HL-60/S4 (cell line): ENCODE measurements at regions not wholly inside any gene's neighbourhood (a gene's known extent, or its start where the extent isn't known, plus 50 kb on each side); places are given as distances from the start of the nearest gene placed in this dataset.
"Not testable (repeated sequence)": the region's sequence is repeated elsewhere in the genome, so short reads cannot be mapped to it uniquely, and the experiment has no call there.

Source experiments
- in situ Hi-C: fragments of 300-500 bp; cut with MboI; formaldehyde crosslinking; loops from 2 replicates; pipeline ENCODE4 v1.14.3; 2022; ENCODE audit warnings: low sequenced_read_pairs

DNA sequence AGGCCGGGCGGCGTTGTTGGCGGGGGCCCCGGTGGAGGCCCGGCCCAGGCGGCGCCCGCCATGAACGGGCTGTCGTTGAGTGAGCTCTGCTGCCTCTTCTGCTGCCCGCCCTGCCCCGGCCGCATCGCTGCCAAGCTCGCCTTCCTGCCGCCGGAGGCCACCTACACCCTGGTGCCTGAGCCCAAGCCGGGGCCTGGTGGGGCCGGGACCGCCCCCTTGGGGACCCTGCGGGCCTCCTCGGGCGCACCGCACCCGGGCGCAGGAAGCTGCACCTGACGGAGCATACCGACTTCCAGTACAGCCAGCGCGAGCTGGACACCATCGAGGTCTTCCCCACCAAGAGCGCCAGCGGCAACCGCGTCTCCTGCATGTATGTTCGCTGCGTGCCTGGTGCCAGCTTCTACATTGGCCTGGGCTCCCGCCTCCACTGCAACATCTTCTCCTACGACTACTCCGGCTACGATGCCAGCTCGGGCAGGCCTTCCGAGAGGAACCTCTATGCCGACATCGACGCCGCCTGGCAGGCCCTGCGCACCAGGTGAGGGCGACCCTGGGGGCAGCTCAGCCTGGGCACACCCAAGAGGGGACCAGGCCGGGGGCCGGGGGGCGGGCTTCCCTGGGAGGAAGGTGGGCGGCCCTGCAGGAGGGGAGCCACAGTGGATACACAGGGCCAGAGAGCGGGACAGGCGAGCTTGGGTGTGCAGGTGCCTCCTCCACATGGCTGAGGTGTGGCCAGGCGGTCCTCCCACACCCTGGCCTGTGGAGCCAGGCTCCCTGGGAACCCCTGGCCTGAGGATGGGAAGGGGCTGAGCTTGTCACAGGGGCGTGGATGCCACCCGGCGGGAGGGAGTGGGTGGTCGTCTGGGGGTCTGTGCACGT lies 201.6 kb downstream of the USP22 start:
- in situ Hi-C loops = not testable (repeated sequence)

DNA sequence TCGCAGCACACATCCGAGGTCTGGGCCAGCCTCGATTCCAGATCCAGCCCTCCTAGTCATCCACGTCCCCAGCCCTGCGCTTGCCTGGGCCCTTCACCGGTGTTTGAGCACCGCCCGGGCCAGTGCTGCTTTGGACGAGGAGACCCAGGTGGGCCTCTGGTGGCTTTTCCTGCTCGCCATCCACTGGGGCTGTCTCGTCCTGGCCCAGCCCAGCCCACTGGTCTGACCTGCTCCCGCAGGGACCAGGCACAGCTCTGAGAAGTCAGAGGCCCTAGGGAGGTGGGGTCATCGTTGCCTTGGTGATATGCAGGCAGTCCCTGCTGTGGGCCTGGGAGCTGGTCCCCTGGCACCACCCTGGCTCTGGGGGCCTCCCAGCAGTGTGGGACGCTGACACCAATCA lies 200.8 kb downstream of the USP22 start:
- in situ Hi-C loops = not testable (repeated sequence)

DNA sequence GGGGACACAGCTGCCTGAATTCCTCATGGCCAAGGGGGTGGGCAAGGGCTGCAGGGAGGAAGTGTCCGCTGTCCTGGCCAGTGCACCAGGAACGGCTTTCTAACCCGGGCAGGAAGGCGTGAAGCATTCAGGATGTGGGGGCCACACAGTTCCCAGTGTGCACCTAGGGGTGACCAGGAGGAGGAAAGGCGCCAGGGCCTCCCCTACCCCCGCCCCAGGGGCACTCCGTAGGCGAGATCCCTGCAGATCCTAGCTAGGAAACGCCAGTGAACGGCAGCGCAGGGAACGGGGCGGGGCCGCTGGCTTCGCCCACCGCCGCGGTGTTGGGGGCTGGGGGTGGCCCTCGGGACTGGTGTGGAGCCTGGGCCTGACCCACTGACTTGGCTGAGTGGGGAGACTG lies 199.6 kb downstream of the USP22 start:
- in situ Hi-C loops = not testable (repeated sequence)

DNA sequence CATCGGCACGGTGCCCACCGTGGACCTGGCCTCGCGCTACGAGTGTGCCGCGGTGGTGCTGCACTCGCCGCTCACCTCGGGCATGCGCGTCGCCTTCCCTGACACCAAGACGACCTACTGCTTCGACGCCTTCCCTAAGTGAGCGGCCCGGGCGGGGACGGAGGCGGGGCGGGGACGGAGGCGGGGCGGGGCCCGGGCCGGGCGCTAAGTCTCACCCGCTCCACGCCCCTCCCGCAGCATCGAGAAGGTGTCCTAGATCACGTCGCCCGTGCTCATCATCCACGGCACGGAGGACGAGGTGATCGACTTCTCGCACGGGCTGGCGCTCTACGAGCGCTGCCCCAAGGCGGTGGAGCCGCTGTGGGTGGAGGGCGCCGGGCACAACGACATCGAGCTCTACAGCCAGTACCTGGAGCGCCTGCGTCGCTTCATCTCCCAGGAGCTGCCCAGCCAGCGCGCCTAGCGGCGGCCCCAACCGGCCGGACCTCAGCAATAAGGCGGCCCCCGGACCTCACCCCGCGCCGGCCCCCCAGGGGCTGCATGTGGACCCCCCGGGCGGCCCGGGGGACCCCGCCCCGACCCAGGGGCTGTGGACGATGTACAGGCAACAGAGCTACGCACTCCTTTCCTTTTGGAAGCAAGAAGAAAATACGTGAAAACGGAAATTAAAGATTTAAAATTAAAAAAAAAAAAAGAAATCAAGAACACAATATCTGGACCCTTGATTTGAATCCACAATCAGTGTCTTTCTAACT lies 198.8 kb downstream of the USP22 start:
- in situ Hi-C loops = not testable (repeated sequence)

DNA sequence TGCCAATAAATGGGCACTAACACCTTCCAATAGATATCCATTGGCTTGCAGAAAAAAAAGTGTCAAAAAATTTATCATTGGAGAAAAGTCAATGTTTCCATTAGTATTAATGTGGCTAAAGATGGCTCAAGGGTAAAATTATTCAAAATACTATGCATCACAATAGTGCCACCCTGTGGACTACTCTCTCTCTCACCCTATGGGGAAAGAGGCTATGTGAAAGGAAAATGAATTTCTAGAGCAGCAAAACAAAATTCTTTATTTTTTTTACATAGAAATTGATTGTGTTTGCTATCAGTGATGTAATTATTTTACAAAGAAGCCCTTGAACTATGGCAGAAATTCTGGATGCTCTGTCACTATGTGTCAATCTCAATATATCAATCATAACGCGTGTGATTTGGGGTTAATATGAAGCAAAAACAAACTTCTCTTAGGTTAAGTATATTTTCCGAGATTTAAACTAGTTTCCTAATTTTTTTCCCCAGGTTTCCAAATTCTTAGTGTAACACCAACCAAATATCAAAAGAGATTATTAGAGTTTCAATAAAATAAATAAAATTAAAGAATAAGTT lies 193.9 kb downstream of the USP22 start:
- in situ Hi-C loops = not testable (repeated sequence)

DNA sequence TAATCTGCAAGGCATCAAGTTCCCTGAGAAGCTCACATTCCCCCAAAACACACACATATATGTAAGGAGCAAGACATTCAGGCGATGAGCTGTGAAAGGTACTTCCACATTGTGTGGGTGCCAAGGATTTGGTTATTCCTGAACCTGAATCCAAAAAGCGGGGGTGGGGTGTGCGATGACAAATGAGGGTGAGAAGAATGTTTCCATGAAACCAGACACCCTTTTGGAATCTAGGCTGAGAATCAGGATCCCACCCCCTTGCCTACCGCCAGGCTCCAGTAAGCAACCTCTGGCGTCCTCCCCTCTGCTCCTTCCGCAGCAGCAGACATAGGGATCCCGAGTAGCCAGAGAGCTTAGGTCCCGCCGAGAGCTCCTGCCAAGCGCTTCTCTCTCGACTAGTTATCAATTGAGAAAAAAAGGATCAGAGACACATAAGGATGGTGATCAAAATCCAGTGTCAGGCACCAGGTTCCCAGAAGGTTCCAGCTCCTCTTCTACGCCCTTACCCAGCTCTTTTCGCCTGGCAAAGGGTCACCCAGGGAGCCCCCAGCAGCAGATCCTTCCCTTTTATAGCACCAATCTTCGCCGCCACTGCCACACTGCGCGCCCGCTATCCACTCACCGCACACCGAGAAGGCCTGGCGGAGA lies 191.1 kb downstream of the USP22 start:
- in situ Hi-C loops = not testable (repeated sequence)

DNA sequence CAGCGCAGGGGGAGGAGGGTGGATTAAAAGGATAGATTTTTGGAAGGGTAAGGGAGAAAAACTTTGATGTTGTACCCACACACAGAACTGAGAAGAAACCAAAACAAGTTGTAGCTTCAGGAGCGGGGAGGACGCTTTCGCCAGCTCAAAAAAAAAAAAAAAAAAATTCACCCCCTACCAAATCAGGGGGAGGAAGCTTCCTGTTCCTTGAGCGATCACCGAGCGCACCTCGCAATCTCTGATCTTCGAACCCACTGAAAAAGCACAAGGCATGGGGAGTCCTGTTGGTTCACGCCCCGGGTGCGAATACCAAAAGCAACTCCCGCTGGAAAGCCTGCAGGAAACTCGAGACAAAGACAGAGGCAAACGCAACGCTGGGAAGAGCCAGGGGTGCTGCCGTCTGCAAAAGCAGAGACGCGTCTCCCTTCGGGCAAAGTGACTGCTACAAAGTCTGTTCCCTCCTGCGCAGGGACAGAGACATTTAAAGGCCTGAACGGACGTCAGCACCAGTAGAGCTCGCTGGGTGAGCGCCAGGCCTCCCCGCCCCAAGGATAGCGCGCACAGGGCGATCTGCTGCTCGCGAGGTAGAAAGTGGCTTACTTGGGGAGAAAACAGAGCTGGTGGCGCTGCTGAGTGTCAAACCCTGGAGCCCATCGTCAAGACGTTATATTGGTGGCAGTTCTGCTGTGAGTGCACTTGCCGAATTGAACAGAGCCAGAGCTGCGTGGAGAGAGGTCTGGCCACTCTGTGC lies 190.4 kb downstream of the USP22 start:
- in situ Hi-C loops = no loop called here

DNA sequence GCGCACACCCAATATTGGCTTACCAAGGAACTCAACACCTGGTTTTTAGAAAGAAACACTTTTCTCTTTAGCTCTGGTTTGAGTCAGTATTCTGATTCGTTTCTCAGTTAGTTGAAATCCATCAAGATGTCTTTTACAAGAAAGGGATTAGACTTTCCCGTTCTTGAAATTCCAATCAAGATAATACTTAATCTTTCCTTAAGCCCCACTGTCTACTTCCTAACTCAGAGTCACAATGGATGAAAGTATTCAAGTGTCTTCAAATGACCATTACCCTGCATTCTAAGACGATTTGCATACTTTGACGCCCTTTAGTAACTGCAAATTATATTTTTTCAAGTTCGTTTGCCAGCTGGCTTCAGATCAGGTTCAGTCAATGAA lies 189.8 kb downstream of the USP22 start:
- in situ Hi-C loops = no loop called here

DNA sequence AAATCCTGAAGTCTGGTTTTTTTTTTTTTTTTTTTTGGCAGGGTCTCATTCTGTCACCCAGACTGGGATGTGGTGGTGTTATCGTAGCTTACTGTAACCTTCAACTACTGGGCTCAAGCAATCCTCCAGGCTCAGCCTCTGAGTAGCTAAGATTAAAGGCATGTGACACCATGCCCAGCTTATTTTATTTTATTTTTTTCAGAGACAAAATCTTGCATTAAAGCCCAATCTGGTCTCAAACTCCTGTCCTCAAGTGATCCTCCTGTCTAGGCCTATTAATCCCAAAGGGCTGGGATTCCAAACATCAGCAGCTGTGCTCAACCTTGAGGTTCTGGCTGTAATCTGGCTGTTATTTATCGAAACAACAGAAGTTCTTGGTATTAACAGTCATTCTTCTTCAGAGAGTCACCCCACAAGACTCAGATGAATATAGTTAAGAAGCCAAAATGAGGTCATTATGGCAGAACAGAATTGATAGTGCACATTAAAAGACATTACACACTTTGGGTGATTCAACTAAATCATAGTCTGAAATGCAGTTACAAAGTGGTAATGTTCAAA lies 186.8 kb downstream of the USP22 start:
- in situ Hi-C loops = not testable (repeated sequence)

DNA sequence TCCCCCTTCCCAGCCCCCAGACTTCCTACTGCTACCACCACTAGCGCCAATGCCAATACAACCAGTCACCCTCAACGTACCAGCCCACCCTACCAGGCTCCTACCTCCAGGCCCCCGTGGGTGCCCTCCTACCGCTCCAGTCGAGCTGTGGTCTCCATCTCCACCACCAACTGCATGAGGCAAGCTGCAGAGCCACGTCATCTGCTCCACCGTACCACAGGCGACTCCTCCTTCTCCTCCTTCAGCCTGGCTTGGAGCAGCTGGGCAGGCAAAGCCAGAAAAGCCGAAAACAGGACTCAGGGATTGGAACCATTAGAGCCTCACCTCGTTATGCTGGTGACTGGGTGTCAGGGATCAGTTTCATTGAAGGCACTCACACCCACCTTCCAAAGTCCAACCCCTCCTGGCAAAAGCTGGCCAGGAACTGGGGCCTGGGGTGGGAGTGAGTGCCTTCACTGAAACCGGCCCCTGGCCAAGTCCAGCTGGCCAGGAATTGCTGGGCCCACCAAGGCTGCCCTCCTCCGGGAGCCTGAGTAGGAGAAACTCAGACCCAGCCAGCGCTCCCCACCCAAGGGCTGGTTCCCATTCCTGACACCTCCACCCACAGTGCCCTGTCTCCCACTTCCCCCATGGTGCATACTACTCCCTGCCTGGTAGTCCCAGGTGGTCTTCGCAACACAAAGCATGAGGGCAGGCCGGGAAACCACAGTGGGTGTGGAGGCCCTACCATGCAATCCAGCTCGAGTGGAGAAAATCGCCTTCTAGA lies 176.2 kb downstream of the USP22 start:
- in situ Hi-C loops = not testable (repeated sequence)

DNA sequence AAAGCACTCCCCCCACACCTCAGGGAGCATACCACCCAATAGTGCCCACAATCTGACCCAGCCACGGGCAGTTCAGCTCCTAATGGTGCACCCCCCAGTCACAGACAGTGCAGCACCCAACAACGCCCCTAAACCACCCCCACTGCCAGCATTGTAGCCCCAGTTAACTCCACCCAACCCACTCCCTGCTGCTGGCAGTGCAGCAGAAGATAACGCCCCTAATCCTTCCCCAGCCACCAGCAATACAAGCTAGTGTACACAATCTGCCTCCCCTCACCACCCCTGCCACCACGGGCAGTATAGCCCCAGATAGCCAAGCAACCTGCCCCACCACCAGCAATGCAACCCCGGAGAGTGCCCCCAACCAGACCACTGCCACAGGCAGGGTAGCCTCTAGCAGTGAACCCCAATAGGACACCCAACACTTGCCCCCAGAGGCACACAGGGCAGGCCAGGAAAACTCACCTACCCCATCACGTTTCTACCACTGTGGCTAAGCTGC lies 175.3 kb downstream of the USP22 start:
- in situ Hi-C loops = not testable (repeated sequence)

DNA sequence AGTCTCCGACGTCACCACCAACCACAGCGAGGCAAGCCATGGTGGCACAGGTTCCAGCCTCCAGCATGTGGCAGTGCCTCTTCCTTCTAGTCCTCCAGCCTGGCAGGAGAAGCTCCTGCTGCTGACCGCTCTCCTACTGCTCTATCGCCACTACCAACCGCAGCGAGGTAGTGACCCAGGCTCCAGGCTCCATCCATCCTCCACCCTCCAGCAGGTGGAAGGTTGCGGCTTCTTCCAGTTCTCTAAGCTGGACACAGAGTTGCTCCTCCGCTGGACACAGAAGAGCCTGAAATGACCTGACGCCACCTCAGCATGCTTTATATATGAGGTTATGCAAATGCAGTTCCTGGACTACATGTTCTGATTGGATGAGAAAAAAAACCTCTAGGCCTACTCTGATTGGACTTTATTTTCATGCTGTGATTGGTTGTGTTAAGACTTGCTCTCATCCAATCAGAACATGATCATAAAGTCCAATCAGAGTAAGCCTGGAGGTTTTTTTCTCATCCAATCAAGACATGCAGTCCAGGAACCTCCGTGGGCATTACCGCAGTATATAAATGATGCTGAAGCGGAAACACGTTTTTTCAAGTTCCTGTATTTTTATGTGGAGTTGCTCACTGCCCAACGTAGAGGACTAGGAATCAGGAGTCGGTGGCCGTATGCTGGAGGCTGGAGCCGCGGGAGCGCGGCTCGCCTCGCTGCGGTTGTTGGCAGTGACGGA lies 174.7 kb downstream of the USP22 start:
- in situ Hi-C loops = not testable (repeated sequence)

DNA sequence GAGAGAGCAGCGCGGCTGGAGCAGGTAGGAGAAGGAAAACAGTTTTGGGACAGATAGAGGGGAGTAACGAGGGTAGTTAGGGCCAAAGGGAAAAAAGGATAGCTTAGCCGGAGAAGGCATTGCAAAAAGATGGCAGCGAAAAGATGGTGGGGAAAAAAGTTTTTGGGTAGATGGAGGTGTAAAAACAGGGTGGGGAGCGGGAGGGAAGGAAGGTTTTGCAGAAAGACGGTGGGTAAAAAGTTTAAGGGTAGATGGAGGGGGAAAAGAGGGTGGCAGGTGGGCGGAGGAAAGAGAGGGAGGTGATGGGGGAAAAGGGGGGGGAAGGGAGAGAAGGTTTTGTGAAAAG lies 174.2 kb downstream of the USP22 start:
- in situ Hi-C loops = not testable (repeated sequence)

DNA sequence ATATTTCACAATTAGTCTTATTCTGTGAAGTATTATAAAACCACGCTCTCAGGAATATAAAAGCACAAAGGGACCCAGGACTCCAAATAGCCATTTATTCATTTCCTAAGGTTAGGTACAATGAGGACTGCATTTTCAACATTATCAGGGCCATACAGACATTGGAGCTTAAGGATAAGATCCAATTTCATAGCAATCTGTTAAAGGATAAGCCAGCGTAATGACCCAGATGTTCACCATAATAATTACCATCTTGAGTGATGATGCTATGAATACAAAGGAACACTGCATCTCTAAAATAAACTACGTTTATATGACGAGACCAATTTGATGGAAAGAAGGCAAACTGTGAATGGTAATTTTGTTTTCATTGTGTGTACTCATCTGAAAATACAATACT lies 169.6 kb downstream of the USP22 start:
- in situ Hi-C loops = not testable (repeated sequence)

DNA sequence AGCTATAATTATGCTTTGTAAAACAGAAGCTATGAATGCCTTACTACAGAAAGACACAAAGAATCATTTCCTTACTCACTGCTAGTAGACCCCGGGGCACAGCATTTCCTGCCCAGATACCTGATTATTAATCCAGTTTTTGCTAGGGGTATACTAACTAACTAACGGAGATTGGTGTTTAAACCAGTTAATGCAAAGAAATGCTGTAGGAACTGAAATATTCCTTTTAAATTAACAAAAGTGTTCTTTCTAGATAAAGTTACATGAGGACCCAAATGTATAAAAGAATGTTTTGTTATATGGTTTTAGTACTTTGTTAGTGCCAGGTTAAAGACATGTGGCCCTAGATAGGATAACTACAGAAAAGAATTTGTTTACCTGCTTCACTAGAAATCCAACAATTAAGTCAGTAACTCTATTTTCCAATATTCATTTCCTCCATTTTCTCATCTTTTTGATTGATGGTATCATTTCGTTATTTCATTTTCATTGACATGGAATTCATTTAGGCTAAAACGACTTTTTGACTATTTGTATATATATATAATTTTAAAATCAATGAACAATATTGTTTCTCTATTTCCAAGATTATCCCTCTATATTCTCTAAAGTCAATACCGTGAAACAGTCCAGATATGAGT lies 169.0 kb downstream of the USP22 start:
- in situ Hi-C loops = not testable (repeated sequence)

DNA sequence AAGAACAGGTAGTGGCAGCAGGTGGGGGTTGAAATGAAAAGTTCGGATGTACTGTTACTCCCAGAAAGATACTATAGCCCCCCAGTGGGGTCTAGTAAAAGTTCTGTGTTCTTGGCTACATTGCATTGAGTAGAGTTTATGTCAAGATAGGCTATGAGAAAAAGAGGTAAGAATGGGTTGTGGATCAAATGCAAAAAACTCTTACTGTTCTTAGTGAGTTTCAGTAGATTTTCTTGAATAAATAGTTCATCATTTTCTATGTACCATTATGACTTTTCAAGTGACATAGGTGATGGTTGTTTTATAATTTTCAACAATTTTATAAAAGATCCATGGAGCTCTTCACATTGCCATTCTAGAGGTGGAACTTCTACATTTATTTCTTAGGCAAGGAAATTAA lies 165.4 kb downstream of the USP22 start:
- in situ Hi-C loops = not testable (repeated sequence)

DNA sequence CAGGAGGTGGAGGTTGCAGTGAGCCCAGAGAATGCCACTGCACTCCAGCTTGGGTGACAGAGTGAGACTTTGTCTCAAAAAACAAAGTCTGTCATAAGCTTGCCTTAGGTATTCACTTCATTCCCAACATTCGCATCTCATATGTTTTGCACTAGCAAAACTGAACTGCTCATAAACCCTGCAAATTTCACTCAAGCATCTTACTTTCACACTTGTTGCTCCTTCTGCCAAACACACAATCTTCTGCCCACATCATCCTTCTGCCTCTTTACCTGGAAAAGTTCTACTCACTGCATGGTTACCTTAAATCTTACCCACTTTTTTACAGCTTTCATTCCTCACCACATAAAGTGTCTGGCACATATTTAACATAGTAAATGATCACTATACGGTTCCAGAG lies 152.5 kb downstream of the USP22 start:
- in situ Hi-C loops = no loop called here

DNA sequence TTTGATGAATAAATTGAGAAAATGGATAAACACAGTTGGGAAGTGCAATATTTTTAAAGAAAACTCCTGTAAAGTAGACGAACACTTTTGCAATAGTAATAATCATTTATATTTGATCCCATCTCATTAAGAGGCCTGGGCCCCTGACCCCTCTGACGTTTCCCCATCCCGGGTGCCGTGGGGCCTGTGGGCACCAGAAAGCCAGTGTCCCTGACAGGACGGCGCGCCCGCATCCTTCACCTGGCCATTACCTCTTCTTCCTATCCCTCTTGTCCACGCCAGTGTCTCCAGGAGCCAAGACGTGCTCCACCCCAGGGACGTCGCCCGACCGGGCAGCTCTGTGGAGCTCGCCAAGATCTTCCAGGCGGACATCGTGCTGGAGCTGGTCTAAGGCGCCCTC lies 147.4 kb downstream of the USP22 start:
- in situ Hi-C loops = not testable (repeated sequence)
